Stimulated activated naive B cell treated with anti-CD40 and anti-IgM and Interleukin-4, amounts not matched to agents 10 μg/mL and 1 μg/mL and 100 μg/mL, for 72 hours (primary cell): ENCODE measurements at regions not wholly inside any gene's neighbourhood (a gene's known extent, or its start where the extent isn't known, plus 50 kb on each side); places are given as distances from the start of the nearest gene placed in this dataset.

Experiments
- ATAC-seq, 2 donors: fragments of 150-1000 bp; cut with Tn5 transposase; replicated peaks; 2 replicates each; pipeline ENCODE4 v1.10.0; 2021; ENCODE audit warnings: moderate library complexity in 1 of 2
- DNase-seq: peaks from one replicate; pipeline ENCODE4 v3.0.0; 2021
- H3K27ac Mint-ChIP-seq: one replicate; pipeline ENCODE4 v1.8.0; 2022; ENCODE audit warnings: mild to moderate bottlenecking, mixed read lengths
- H3K27me3 Mint-ChIP-seq, 2 donors: one replicate each; pipeline ENCODE4 v1.8.0; 2022; ENCODE audit warnings: mixed read lengths in 2 of 2
- H3K36me3 Mint-ChIP-seq, 2 donors: one replicate each; pipeline ENCODE4 v1.8.0; 2022; ENCODE audit warnings: mixed read lengths in 2 of 2, mild to moderate bottlenecking in 1 of 2
- H3K4me1 Mint-ChIP-seq, 2 donors: one replicate each; pipeline ENCODE4 v1.8.0; 2022; ENCODE audit warnings: mixed read lengths in 2 of 2, mild to moderate bottlenecking in 1 of 2
- H3K4me3 Mint-ChIP-seq, 2 donors: one replicate each; pipeline ENCODE4 v1.8.0; 2022; ENCODE audit warnings: mild to moderate bottlenecking in 2 of 2, mixed read lengths in 2 of 2, moderate library complexity in 1 of 2
- H3K9me3 Mint-ChIP-seq, 2 donors: one replicate each; pipeline ENCODE4 v1.8.0; 2022; ENCODE audit warnings: mixed read lengths in 2 of 2, mild to moderate bottlenecking in 1 of 2

DNA sequence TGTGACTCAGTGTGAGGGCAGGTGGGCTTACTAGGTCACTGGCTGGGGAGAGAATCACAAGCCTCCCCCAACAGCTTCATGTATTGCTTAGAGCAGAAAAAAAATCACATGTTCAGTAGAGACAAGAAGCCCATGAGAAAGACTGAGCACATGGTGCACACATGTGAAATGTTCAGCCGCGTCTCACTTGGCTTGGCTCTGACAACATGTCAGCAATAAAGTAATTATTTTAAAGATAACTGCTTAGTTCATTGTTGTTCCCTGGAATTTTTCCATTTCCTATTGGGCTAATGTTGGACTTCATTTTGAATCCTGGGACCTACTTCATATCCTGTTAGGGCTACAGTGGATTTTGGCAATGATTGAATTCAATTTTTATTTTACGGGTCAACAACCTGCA lies 222.6 kb downstream of the C6orf118 start:
- no peaks in the 10 kb centered on the region for H3K27me3 Mint-ChIP-seq
- no peaks in the 10 kb centered on the region for H3K4me1 Mint-ChIP-seq
- ATAC-seq, result no peak
- peaks cover 6 to 12% of the 10 kb centered on the region in 2 donors for H3K9me3 Mint-ChIP-seq
- no peak for DNase-seq
- no peak overlapping the region for H3K4me3 Mint-ChIP-seq
- H3K27ac Mint-ChIP-seq, result no peak overlapping the region
- H3K36me3 Mint-ChIP-seq, result no peaks in the 10 kb centered on the region

- no peaks in the 10 kb centered on the region for H3K27me3 Mint-ChIP-seq
- H3K9me3 Mint-ChIP-seq, result peaks cover 4 to 7% of the 10 kb centered on the region in 2 donors
- DNase-seq (no peak), ATAC-seq (no peak)
- no peak overlapping the region for H3K27ac Mint-ChIP-seq
- H3K36me3 Mint-ChIP-seq, result no peaks in the 10 kb centered on the region
- no peaks in the 10 kb centered on the region for H3K4me1 Mint-ChIP-seq
- no peak overlapping the region for H3K4me3 Mint-ChIP-seq
Observed at GRCh38 chr6:165082636-165083035, 226.8 kb downstream of the C6orf118 start.

GRCh38 chr6:165081944-165082532 lies 227.4 kb downstream of the C6orf118 start:
- Mint-ChIP-seq H3K4me3 (no peak overlapping the region), H3K9me3 (peaks cover 4 to 6% of the 10 kb centered on the region in 2 donors), H3K4me1 (no peaks in the 10 kb centered on the region), H3K36me3 (no peaks in the 10 kb centered on the region), H3K27ac (no peak overlapping the region), H3K27me3 (no peaks in the 10 kb centered on the region)
- ATAC-seq, result no peak
- DNase-seq, result no peak

GRCh38 chr6:165077876-165078275 lies 231.5 kb downstream of the C6orf118 start:
- Mint-ChIP-seq H3K9me3 (peaks cover 4 to 6% of the 10 kb centered on the region in 2 donors), H3K4me1 (no peaks in the 10 kb centered on the region), H3K36me3 (no peaks in the 10 kb centered on the region), H3K27me3 (no peaks in the 10 kb centered on the region), H3K4me3 (no peak overlapping the region), H3K27ac (no peak overlapping the region)
- DNase-seq, result no peak
- ATAC-seq, result no peak

DNA sequence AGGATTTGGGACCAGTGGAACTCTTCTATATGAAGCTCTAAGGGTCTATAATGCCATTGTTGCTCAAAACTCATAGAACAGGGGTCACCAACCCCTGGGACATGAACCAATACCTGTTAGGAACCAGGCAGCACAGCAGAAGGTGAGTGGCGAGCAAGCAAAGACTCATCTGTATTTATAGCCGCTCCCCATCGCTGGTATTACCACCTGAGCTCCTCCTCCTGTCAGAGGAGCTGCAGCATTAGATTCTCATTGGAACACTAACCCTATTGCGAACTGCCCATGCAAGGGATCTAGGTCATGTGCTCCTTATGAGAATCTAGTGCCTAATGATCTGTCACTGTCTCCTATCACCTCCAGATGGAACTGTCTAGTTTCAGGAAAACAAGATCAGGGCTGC lies 237.5 kb downstream of the C6orf118 start:
- no peaks in the 10 kb centered on the region for H3K36me3 Mint-ChIP-seq
- peaks cover 0 to 3% of the 10 kb centered on the region in 2 donors for H3K9me3 Mint-ChIP-seq
- no peak for ATAC-seq

DNA sequence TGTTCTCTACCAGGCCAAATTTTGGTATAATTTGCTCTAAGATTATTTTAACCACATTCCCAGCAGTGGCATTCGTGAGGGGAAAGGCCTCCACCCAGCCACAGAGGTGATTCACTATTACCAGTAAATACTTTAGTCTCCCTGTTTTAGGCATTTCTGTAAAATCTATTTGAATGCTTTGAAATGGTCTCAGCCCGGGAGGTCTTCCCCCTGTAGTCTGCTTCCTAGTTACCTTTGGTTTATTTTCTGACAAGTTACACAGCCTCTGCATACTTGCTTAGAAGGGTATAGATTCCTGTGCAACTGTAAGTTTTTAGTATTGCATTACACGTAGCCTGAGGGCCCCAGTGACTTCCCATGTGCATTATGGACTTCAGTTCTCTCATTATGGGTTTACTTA lies 248.7 kb downstream of the C6orf118 start:
- DNase-seq (no peak), ATAC-seq (no peak)
- H3K27ac Mint-ChIP-seq, result no peak overlapping the region
- H3K36me3 Mint-ChIP-seq, result no peaks in the 10 kb centered on the region
- no peaks in the 10 kb centered on the region for H3K27me3 Mint-ChIP-seq
- no peak overlapping the region for H3K4me3 Mint-ChIP-seq
- H3K4me1 Mint-ChIP-seq, result no peaks in the 10 kb centered on the region
- H3K9me3 Mint-ChIP-seq, result peaks cover 9 to 20% of the 10 kb centered on the region in 2 donors

More for the DNA sequence above, 237.5 kb downstream of the C6orf118 start:
- Mint-ChIP-seq H3K4me3 (no peak overlapping the region), H3K27ac (no peak overlapping the region), H3K27me3 (no peaks in the 10 kb centered on the region), H3K4me1 (no peaks in the 10 kb centered on the region)
- no peak for DNase-seq

DNA sequence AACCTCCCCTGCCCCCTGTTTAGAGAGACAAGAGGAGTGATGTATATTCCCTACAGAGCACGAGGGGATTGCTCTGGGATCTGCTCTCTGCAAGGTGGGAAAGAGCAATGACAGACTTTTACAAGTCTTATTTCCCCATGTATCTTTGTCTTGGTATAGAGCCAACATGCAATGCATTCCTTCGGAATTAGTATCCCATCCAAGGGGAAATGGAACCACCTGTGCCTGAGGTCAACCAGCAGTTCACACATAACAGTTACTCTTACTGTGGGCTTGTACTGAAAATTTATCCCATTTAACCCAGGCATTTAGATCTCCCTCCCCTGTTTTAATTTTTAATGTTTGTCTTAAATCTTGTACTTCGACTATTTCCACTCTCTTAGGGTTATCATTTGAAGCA lies 250.4 kb downstream of the C6orf118 start:
- no peak for DNase-seq
- Mint-ChIP-seq H3K27me3 (no peaks in the 10 kb centered on the region), H3K4me3 (no peak overlapping the region), H3K9me3 (peaks cover 10 to 16% of the 10 kb centered on the region in 2 donors), H3K27ac (no peak overlapping the region), H3K4me1 (no peaks in the 10 kb centered on the region), H3K36me3 (no peaks in the 10 kb centered on the region)
- no peak for ATAC-seq

DNA sequence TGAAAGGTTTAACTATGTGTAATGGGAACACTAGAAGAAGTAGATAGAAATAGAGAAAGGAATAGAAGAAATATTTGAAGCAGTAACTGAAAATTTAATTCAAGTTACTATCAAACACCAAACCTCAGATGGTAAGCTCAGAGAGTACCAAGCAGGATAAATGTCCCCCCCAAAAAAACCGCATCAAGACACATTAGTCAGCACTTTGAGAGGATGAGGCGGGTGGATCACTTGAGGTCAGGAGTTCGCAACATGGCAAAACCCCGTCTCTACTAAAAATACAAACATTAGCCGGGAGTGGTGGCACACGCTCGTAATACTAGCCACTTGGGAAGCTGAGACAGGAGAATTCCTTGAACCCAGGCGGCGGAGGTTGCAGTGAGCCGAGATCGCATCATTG lies 253.1 kb downstream of the C6orf118 start:
- H3K9me3 Mint-ChIP-seq, result peaks cover 13 to 15% of the 10 kb centered on the region in 2 donors
- no peaks in the 10 kb centered on the region for H3K4me1 Mint-ChIP-seq
- H3K27ac Mint-ChIP-seq, result no peak overlapping the region
- H3K36me3 Mint-ChIP-seq, result no peaks in the 10 kb centered on the region
- ATAC-seq, result no peak
- H3K4me3 Mint-ChIP-seq, result no peak overlapping the region
- DNase-seq, result no peak
- H3K27me3 Mint-ChIP-seq, result no peaks in the 10 kb centered on the region

DNA sequence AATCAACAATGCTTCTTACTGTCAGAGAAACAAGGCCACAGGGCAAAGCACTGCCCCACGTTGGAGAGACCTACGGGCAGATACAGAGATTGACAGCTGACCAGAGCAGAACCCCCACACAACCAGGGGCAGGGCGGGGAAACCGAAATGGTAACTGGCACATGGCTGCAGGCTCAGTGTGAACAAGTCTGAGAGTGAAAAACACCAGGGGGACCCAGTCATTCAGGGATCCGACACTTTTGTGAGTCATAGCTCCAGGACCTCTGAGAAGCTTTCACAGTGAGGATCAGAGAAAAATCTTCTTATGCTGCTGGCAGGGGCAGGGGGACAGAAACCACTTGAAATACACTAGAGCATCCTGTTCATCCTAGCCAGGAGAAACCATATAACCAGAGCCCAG lies 254.2 kb downstream of the C6orf118 start:
- H3K36me3 Mint-ChIP-seq, result no peaks in the 10 kb centered on the region
- H3K27ac Mint-ChIP-seq, result no peak overlapping the region
- H3K9me3 Mint-ChIP-seq, result peaks cover 14% of the 10 kb centered on the region in 2 donors
- H3K4me3 Mint-ChIP-seq, result no peak overlapping the region
- no peak for DNase-seq
- ATAC-seq, result no peak
- no peaks in the 10 kb centered on the region for H3K4me1 Mint-ChIP-seq
- H3K27me3 Mint-ChIP-seq, result no peaks in the 10 kb centered on the region

DNA sequence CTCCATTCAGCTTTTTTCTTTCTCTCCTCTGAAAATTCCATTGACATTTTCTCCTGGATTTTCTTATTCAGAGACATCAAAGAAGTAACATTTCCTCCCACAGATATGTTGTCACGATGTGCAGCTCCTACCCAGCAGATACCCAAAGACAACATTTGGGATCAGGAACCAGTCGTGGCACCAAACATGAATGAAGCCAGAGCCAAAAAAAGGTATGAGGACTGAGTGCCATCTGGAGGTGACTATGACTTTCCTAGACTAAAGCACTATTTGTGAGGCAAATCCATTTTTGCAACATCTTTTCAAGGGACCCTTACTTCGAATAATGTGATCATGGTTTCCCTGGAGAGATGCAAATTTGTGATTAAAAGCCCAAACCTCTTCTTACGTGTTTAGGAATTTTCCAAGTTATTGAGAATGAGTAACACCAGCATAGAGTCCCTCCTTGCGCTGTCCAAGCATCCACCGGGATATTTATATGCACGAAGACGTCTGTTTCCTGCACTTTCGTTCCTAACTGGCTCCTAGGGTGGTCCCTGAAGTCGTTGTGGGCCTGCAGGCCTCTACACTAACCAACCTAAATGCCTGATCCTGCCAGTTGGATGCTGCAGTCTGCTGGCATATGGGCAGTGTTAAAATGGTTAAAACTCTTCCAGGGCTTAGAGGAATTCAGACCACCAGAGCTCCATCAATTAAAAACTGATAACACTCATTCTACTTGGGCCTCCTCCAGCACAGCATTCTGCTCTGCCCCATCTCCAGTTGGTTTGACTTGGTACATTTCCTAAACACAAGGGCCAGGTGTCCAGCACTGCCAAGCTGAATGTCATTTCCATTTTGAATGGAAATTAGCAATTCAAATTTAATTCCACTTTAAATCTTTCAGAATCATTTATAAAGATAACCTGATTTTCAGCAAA lies 256.6 kb downstream of the C6orf118 start:
- Mint-ChIP-seq H3K27me3 (no peaks in the 10 kb centered on the region), H3K27ac (no peak overlapping the region), H3K4me1 (no peaks in the 10 kb centered on the region), H3K4me3 (no peak overlapping the region), H3K36me3 (no peaks in the 10 kb centered on the region), H3K9me3 (peaks cover 14 to 18% of the 10 kb centered on the region in 2 donors)
- ATAC-seq (no peak), DNase-seq (no peak)

GRCh38 chr6:165049362-165049761 lies 260.0 kb downstream of the C6orf118 start:
- H3K4me3 Mint-ChIP-seq, result no peak overlapping the region
- H3K27ac Mint-ChIP-seq, result no peak overlapping the region
- H3K36me3 Mint-ChIP-seq, result no peaks in the 10 kb centered on the region
- no peaks in the 10 kb centered on the region for H3K4me1 Mint-ChIP-seq
- DNase-seq (no peak), ATAC-seq (no peak)
- peaks cover 15 to 20% of the 10 kb centered on the region in 2 donors for H3K9me3 Mint-ChIP-seq
- H3K27me3 Mint-ChIP-seq, result no peaks in the 10 kb centered on the region

DNA sequence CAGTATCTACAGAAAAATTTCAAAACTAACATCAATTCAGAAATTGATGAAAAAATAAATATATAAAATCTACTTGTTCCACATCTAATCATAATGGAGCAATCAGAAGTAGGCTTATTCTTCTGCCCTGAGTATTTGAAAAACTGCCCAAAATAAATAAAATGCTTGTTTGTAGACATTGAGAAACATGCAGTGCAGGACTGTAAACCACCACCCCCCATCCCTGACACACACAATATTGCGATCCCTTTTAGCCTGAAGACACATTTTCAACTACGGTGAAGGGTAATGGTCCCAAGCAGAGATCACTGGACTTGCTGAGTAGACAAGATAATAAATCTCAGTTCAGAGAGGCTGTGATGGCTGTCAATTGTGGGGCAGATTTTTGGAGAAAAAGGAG lies 261.5 kb downstream of the C6orf118 start:
- DNase-seq (no peak), ATAC-seq (no peak)
- Mint-ChIP-seq H3K27ac (no peak overlapping the region), H3K27me3 (no peaks in the 10 kb centered on the region), H3K9me3 (peaks cover 15 to 20% of the 10 kb centered on the region in 2 donors), H3K4me1 (no peaks in the 10 kb centered on the region), H3K36me3 (no peaks in the 10 kb centered on the region), H3K4me3 (no peak overlapping the region)

DNA sequence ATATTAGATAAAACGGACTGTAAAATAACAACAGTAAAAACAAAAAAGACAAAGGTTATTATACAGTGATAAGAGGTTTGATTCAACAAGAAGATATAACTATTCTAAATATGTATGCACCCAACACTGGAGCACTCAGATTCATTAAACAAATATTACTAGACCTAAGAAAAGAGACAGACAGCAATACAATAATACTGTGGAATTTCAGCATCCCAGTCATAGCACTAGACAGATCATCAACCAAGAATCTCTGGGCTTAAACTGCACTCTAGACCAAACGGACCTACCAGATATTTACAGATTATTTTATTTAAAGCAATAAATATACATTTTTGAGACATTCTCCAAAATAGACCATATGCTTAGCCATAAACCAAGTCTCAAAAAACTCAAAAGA lies 263.8 kb downstream of the C6orf118 start:
- Mint-ChIP-seq H3K27ac (no peak overlapping the region), H3K27me3 (no peaks in the 10 kb centered on the region), H3K9me3 (peaks cover 14 to 16% of the 10 kb centered on the region in 2 donors), H3K36me3 (no peaks in the 10 kb centered on the region), H3K4me3 (no peak overlapping the region), H3K4me1 (no peaks in the 10 kb centered on the region)
- no peak for ATAC-seq
- DNase-seq, result no peak

DNA sequence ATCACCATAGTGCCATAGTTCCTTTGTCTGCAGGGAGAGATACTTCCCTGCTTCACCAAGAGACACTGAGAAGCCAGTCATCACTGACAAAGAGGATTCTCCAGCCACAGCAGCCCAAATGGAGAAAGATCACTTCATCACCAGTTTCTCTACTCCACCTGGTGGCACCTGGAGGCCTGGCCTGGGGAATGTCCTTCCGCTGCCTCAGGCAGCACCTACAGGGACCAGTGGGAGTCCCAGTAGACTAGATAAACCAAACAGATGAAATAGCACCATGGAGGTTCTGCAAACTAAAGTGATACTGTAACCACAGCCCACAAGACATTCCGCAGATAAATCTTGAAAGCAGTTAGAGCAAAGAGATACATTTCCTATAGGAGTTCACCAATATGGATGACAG lies 266.5 kb downstream of the C6orf118 start:
- H3K36me3 Mint-ChIP-seq, result no peaks in the 10 kb centered on the region
- H3K27ac Mint-ChIP-seq, result no peak overlapping the region
- DNase-seq, result no peak
- H3K4me3 Mint-ChIP-seq, result no peak overlapping the region
- H3K9me3 Mint-ChIP-seq, result peaks cover 10 to 12% of the 10 kb centered on the region in 2 donors
- H3K4me1 Mint-ChIP-seq, result no peaks in the 10 kb centered on the region
- H3K27me3 Mint-ChIP-seq, result no peaks in the 10 kb centered on the region
- ATAC-seq, result no peak

DNA sequence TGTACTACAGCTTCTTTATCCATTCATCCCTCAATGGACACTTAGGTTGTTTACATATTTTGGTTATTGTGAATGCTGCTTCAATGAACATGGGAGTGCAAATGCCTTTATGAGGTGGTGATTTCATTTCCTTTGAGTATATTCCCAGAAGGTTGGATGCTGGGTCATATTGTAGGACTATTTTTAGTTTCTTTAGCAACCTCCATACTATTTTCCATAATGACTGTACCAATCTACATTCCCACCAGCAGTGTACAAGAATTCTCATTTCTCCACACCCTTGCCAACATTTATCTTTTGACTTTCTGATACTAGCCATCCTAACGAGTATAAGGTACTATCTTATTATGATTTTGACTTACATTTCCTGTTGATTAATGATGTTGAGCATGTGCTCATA lies 269.0 kb downstream of the C6orf118 start:
- H3K27ac Mint-ChIP-seq, result no peak overlapping the region
- H3K4me1 Mint-ChIP-seq, result no peaks in the 10 kb centered on the region
- ATAC-seq (no peak), DNase-seq (no peak)
- peaks cover 5 to 10% of the 10 kb centered on the region in 2 donors for H3K9me3 Mint-ChIP-seq
- no peaks in the 10 kb centered on the region for H3K27me3 Mint-ChIP-seq
- no peak overlapping the region for H3K4me3 Mint-ChIP-seq
- no peaks in the 10 kb centered on the region for H3K36me3 Mint-ChIP-seq
